Esophagus squamous epithelium (tissue), 5 donors: ENCODE measurements at regions not wholly inside any gene's neighbourhood (a gene's known extent, or its start where the extent isn't known, plus 50 kb on each side); places are given as distances from the start of the nearest gene placed in this dataset.

ENCODE experiments used
- DNase-seq: peaks from one replicate; lab custom pipeline; 2025; lab: John Stamatoyannopoulos, UW
- H3K27ac ChIP-seq, 4 donors: fragments of 200-600 bp; sonication (generic); one replicate each; pipeline ENCODE4 v1.5.1; 2016 to 2019; ENCODE audit warnings: mild to moderate bottlenecking in 1 of 4
- H3K27me3 ChIP-seq, 4 donors: fragments of 200-600 bp; sonication (generic); 1 replicate in 3 of 4; 2 replicates in 1 of 4; pipeline versions ENCODE4 v1.5.1 to v1.6.0; 2017 to 2021; ENCODE audit warnings: antibody characterized with exemption in 1 of 4
- H3K36me3 ChIP-seq, 3 donors: fragments of 200-600 bp; sonication (generic); one replicate each; pipeline ENCODE4 v1.5.1; 2016 to 2019
- H3K4me1 ChIP-seq, 3 donors: fragments of 200-600 bp; sonication (generic); one replicate each; pipeline ENCODE4 v1.5.1; 2017 to 2019
- H3K4me3 ChIP-seq, 4 donors: fragments of 200-600 bp; sonication (generic); 1 replicate in 3 of 4; 2 replicates in 1 of 4; pipeline ENCODE4 v1.5.1; 2016 to 2019; ENCODE audit warnings: mild to moderate bottlenecking in 2 of 4, moderate library complexity in 1 of 4
- H3K9me3 ChIP-seq, 3 donors: fragments of 200-600 bp; sonication (generic); one replicate each; pipeline ENCODE4 v1.5.1; 2016 to 2019
- CTCF ChIP-seq, 6 experiments: fragments of 450-650 bp in 4 of 6; fragments of 200-600 bp in 2 of 6; sonication (generic) in 2 of 6; IDR thresholded peaks; one replicate each; pipeline ENCODE4 v1.5.1; 2016 to 2019; ENCODE audit warnings: antibody characterized with exemption in 6 of 6, mild to moderate bottlenecking in 4 of 6, moderate library complexity in 4 of 6
- POLR2A ChIP-seq, 4 donors: fragments of 450-650 bp; IDR thresholded peaks; one replicate each; pipeline ENCODE4 v1.6.1; 2017; ENCODE audit warnings: antibody characterized with exemption in 4 of 4, mild to moderate bottlenecking in 4 of 4, moderate library complexity in 3 of 4
- WGBS, 2 donors: methylation state at CpG; one replicate each; pipeline ENCODE4 v1.1.5; 2018; 5-methylcytosine and 5-hydroxymethylcytosine counted together
- intact Hi-C: fragments of 100-400 bp; cut with DNase I; formaldehyde crosslinking; loops from one replicate; pipeline ENCODE4 v1.15.0; 2022
- donor health status: DM: yes; HTN: yes; CAD: no.

GRCh38 chr16:64047878-64048277, 1074.0 kb downstream of the CDH11 start:
- H3K9me3 ChIP-seq: no peaks in the 10 kb centered on the region
- intact Hi-C loops: no loop called here
- DNase-seq: no peak
- no peaks in the 10 kb centered on the region for H3K4me1 ChIP-seq
- TF ChIP-seq CTCF (IDR thresholded peaks at IDR 0.05) (no peak), POLR2A (IDR thresholded peaks at IDR 0.05) (no peak)
- no peak overlapping the region for H3K4me3 ChIP-seq
- no peaks in the 10 kb centered on the region for H3K36me3 ChIP-seq
- no peak overlapping the region for H3K27ac ChIP-seq
- WGBS, 2 donors: 77 to 92% methylated on average over 1 of the region's 1 CpG
- H3K27me3 ChIP-seq: no peaks in the 10 kb centered on the region

GRCh38 chr16:64047207-64047606, 1074.7 kb downstream of the CDH11 start:
- H3K9me3 ChIP-seq: no peaks in the 10 kb centered on the region
- intact Hi-C loops: no loop called here
- H3K4me3 ChIP-seq: no peak overlapping the region
- no peaks in the 10 kb centered on the region for H3K27me3 ChIP-seq
- no peaks in the 10 kb centered on the region for H3K4me1 ChIP-seq
- DNase-seq: no peak
- WGBS, 2 donors: 88 to 91% methylated on average over 1 of the region's 1 CpG
- H3K27ac ChIP-seq: no peak overlapping the region
- H3K36me3 ChIP-seq: no peaks in the 10 kb centered on the region
- no peak for TF ChIP-seq CTCF (IDR thresholded peaks at IDR 0.05)
- no peak for TF ChIP-seq POLR2A (IDR thresholded peaks at IDR 0.05)

GRCh38 chr16:64035337-64035736, 1086.5 kb downstream of the CDH11 start:
- H3K4me3 ChIP-seq: no peak overlapping the region
- no peaks in the 10 kb centered on the region for H3K27me3 ChIP-seq
- 75 to 77% methylated on average over 2 of the region's 2 CpGs for WGBS, 2 donors
- H3K9me3 ChIP-seq: no peaks in the 10 kb centered on the region
- TF ChIP-seq POLR2A (IDR thresholded peaks at IDR 0.05) (no peak), CTCF (IDR thresholded peaks at IDR 0.05) (no peak)
- H3K27ac ChIP-seq: no peak overlapping the region
- DNase-seq: no peak
- no peaks in the 10 kb centered on the region for H3K36me3 ChIP-seq
- intact Hi-C loops: no loop called here
- H3K4me1 ChIP-seq: no peaks in the 10 kb centered on the region

GRCh38 chr16:64019339-64019738, 1102.5 kb downstream of the CDH11 start:
- no peak for DNase-seq
- TF ChIP-seq CTCF (IDR thresholded peaks at IDR 0.05): no peak
- TF ChIP-seq POLR2A (IDR thresholded peaks at IDR 0.05): no peak
- WGBS, 2 donors: 77 to 82% methylated on average over 3 of the region's 3 CpGs

GRCh38 chr16:64017796-64018195, 1104.1 kb downstream of the CDH11 start:
- intact Hi-C loops: no loop called here
- Histone ChIP-seq H3K27me3 (no peaks in the 10 kb centered on the region), H3K36me3 (no peaks in the 10 kb centered on the region), H3K9me3 (no peaks in the 10 kb centered on the region), H3K4me3 (no peak overlapping the region), H3K4me1 (no peaks in the 10 kb centered on the region), H3K27ac (no peak overlapping the region)
- WGBS, 2 donors: 25 to 46% methylated on average over 1 of the region's 1 CpG
- no peak for TF ChIP-seq CTCF (IDR thresholded peaks at IDR 0.05)
- no peak for TF ChIP-seq POLR2A (IDR thresholded peaks at IDR 0.05)
- no peak for DNase-seq

More at GRCh38 chr16:64019339-64019738, 1102.5 kb downstream of the CDH11 start:
- Histone ChIP-seq H3K4me3 (no peak overlapping the region), H3K36me3 (no peaks in the 10 kb centered on the region), H3K4me1 (peaks cover 0 to 7% (median 0%) of the 10 kb centered on the region in 3 donors), H3K27ac (no peak overlapping the region), H3K27me3 (no peaks in the 10 kb centered on the region), H3K9me3 (no peaks in the 10 kb centered on the region)
- intact Hi-C loops: no loop called here
